IMR-90 (cell line): ENCODE measurements at regions not wholly inside any gene's neighbourhood (a gene's known extent, or its start where the extent isn't known, plus 50 kb on each side); places are given as distances from the start of the nearest gene placed in this dataset.

Experiments
- ATAC-seq: fragments of 200-7000 bp; cut with Tn5 transposase; 2 replicates; pipeline ENCODE4 v1.9.1; 2020; ENCODE audit warnings: low read depth, mild to moderate bottlenecking, moderate library complexity
- BruUV-seq: library from RNA; stranded (reverse); fragments of 400-500 nt; replicated peaks from 2 replicates; lab custom pipeline; 2021; lab: Mats Ljungman, UMichigan
- CTCF ChIA-PET: fragments of 300-600 bp; formaldehyde crosslinking; extraction: SDS; loops from one replicate; lab custom pipeline; 2021; ENCODE audit warnings: antibody characterized with exemption; lab: Yijun Ruan, JAX
- POLR2A ChIA-PET: fragments of 300-600 bp; sonication (Branson Sonifier 250); formaldehyde crosslinking; loops from one replicate; lab custom pipeline; 2022; ENCODE audit warnings: antibody characterized with exemption; ENCODE audit not compliant: unreplicated experiment; lab: Charles Lee
- DNase-seq: peaks from one replicate; pipeline ENCODE4 v3.0.0; 2013
- H2AFZ ChIP-seq: replicated peaks from 2 replicates; pipeline ENCODE3; 2013; ENCODE audit warnings: low read length, mild to moderate bottlenecking; ENCODE audit not compliant: poor library complexity
- H2AK5ac ChIP-seq: 2 replicates; pipeline ENCODE4 v1.6.1; 2013; ENCODE audit warnings: low read depth, low read length, inconsistent platforms
- H2AK9ac ChIP-seq: replicated peaks from 2 replicates; pipeline ENCODE3; 2013; ENCODE audit warnings: mild to moderate bottlenecking, low read depth, low read length, moderate library complexity; ENCODE audit not compliant: poor library complexity
- H2BK120ac ChIP-seq: 2 replicates; pipeline ENCODE4 v1.6.1; 2013; ENCODE audit warnings: low read depth, low read length, inconsistent platforms
- H2BK15ac ChIP-seq: 3 replicates; pipeline ENCODE4 v1.6.1; 2013; ENCODE audit warnings: low read depth, low read length, inconsistent platforms
- H2BK20ac ChIP-seq: 2 replicates; pipeline ENCODE4 v1.6.1; 2013; ENCODE audit warnings: low read depth, mild to moderate bottlenecking, inconsistent platforms, low read length, moderate library complexity
- H2BK5ac ChIP-seq: 2 replicates; pipeline ENCODE4 v1.6.1; 2013; ENCODE audit warnings: mild to moderate bottlenecking, low read depth, low read length, inconsistent platforms; ENCODE audit not compliant: poor library complexity, severe bottlenecking
- H3K14ac ChIP-seq: replicated peaks from 2 replicates; pipeline ENCODE4 v1.6.1; 2013; ENCODE audit warnings: low read depth, low read length, inconsistent platforms
- H3K18ac ChIP-seq: 2 replicates; pipeline ENCODE4 v1.6.1; 2013; ENCODE audit warnings: low read depth, low read length, control low read depth
- H3K23ac ChIP-seq: 2 replicates; pipeline ENCODE4 v1.6.1; 2013; ENCODE audit warnings: low read depth, low read length, inconsistent platforms
- H3K27ac ChIP-seq: 2 replicates; pipeline ENCODE4 v1.5.1; 2013; ENCODE audit warnings: mild to moderate bottlenecking, control low read depth, low read length; ENCODE audit not compliant: insufficient read depth
- H3K27me3 ChIP-seq: 2 replicates; pipeline ENCODE4 v1.6.1; 2013; ENCODE audit warnings: low read length; ENCODE audit not compliant: control insufficient read depth, insufficient read depth
- H3K36me3 ChIP-seq: 2 replicates; pipeline ENCODE4 v1.6.1; 2013; ENCODE audit warnings: low read length, mixed read lengths; ENCODE audit not compliant: control insufficient read depth, insufficient read depth
- H3K4ac ChIP-seq: 2 replicates; pipeline ENCODE4 v1.6.1; 2013; ENCODE audit warnings: low read depth, low read length, inconsistent platforms
- H3K4me1 ChIP-seq: 2 replicates; pipeline ENCODE4 v1.6.1; 2013; ENCODE audit warnings: low read length, mixed read lengths; ENCODE audit not compliant: control insufficient read depth, insufficient read depth
- H3K4me2 ChIP-seq: 2 replicates; pipeline ENCODE4 v1.6.1; 2013; ENCODE audit warnings: low read depth, mild to moderate bottlenecking, control low read depth, low read length, moderate library complexity
- H3K4me3 ChIP-seq: 2 replicates; pipeline ENCODE4 v1.5.1; 2013; ENCODE audit warnings: low read depth, mild to moderate bottlenecking, control low read depth, low read length, moderate library complexity; ENCODE audit not compliant: insufficient read depth
- H3K56ac ChIP-seq: 2 replicates; pipeline ENCODE4 v1.6.1; 2013; ENCODE audit warnings: low read length, inconsistent platforms; ENCODE audit not compliant: insufficient read depth; ENCODE audit errors: extremely low read depth
- H3K79me1 ChIP-seq, 2 experiments: 2 replicates each; pipeline ENCODE4 v1.6.1; 2013; ENCODE audit warnings: low read length in 2 of 2, inconsistent platforms in 1 of 2, low read depth in 1 of 2
- H3K9ac ChIP-seq: 2 replicates; pipeline ENCODE4 v1.6.1; 2013; ENCODE audit warnings: low read depth, low read length, control low read depth
- H3K9me1 ChIP-seq: 2 replicates; pipeline ENCODE4 v1.6.1; 2013; ENCODE audit warnings: low read length, inconsistent platforms; ENCODE audit not compliant: insufficient read depth
- H3K9me3 ChIP-seq: 2 replicates; pipeline ENCODE4 v1.6.1; 2013; ENCODE audit warnings: low read length; ENCODE audit not compliant: control insufficient read depth, insufficient read depth
- H4K20me1 ChIP-seq: 2 replicates; pipeline ENCODE4 v1.6.1; 2013; ENCODE audit warnings: low read length, inconsistent platforms; ENCODE audit not compliant: insufficient read depth
- H4K5ac ChIP-seq: 2 replicates; pipeline ENCODE4 v1.6.1; 2013; ENCODE audit warnings: mild to moderate bottlenecking, low read depth, low read length, control low read depth
- H4K8ac ChIP-seq, 2 experiments: 2 replicates each; pipeline ENCODE4 v1.6.1; 2013; ENCODE audit warnings: low read depth in 2 of 2, low read length in 2 of 2, control low read depth in 1 of 2, inconsistent platforms in 1 of 2
- H4K91ac ChIP-seq: 2 replicates; pipeline ENCODE4 v1.6.1; 2013; ENCODE audit warnings: low read depth, low read length, inconsistent platforms; ENCODE audit not compliant: insufficient read depth
- CEBPB ChIP-seq: IDR thresholded peaks from 2 replicates; pipeline ENCODE4 v1.6.1; 2012; ENCODE audit warnings: low read depth, low read length, improper control_type of control experiment
- CHD1 ChIP-seq: IDR thresholded peaks from 2 replicates; pipeline ENCODE4 v1.6.1; 2012; ENCODE audit warnings: low read depth, low read length, improper control_type of control experiment
- FOS ChIP-seq: fragments of 150-350 bp; IDR thresholded peaks from 2 replicates; pipeline ENCODE4 v1.6.1; 2016; ENCODE audit warnings: low read depth, low read length
- MAFK ChIP-seq: IDR thresholded peaks from 2 replicates; pipeline ENCODE4 v1.6.1; 2012; ENCODE audit warnings: low read depth, low read length, improper control_type of control experiment
- MAZ ChIP-seq: IDR thresholded peaks from 2 replicates; pipeline ENCODE4 v1.6.1; 2012; ENCODE audit warnings: low read depth, mild to moderate bottlenecking, low read length, improper control_type of control experiment, moderate library complexity, borderline replicate concordance
- MXI1 ChIP-seq: IDR thresholded peaks from 2 replicates; pipeline ENCODE4 v1.6.1; 2012; ENCODE audit warnings: low read depth, mild to moderate bottlenecking, low read length, moderate library complexity, borderline replicate concordance
- NFE2L2 ChIP-seq: fragments of 150-350 bp; IDR thresholded peaks from 2 replicates; pipeline ENCODE4 v1.6.1; 2016; ENCODE audit warnings: low read depth, mild to moderate bottlenecking, low read length
- POLR2A ChIP-seq: IDR thresholded peaks from 2 replicates; pipeline ENCODE4 v1.6.1; 2012; ENCODE audit warnings: mild to moderate bottlenecking, low read depth, low read length
- RAD21 ChIP-seq: IDR thresholded peaks from 2 replicates; pipeline ENCODE4 v1.6.1; 2012; ENCODE audit warnings: low read length, improper control_type of control experiment
- RFX5 ChIP-seq: IDR thresholded peaks from 2 replicates; pipeline ENCODE4 v1.8.0; 2012; ENCODE audit warnings: low read depth, mild to moderate bottlenecking, low read length, moderate library complexity
- SMC3 ChIP-seq: fragments of 150-350 bp; IDR thresholded peaks from 2 replicates; pipeline ENCODE4 v1.6.1; 2016; ENCODE audit warnings: low read depth, mild to moderate bottlenecking, antibody characterized with exemption, low read length, moderate library complexity
- USF2 ChIP-seq: fragments of 150-350 bp; IDR thresholded peaks from 2 replicates; pipeline ENCODE4 v1.6.1; 2017; ENCODE audit warnings: mild to moderate bottlenecking, antibody characterized with exemption, low read length, low read depth
- WGBS, 2 experiments: methylation state at CpG; one replicate each; pipeline versions ENCODE4 v1.1.5 to v1.1.7; 2013; ENCODE audit warnings: missing lambda C conversion rate in 2 of 2; ENCODE audit not compliant: insufficient read length in 1 of 2; ENCODE audit errors: extremely low coverage in 2 of 2; 5-methylcytosine and 5-hydroxymethylcytosine counted together
- dilution Hi-C: fragments of 300-500 bp; cut with HindIII; formaldehyde crosslinking; loops from one replicate; pipeline ENCODE4 v1.14.3; 2018; ENCODE audit warnings: low sequenced_read_pairs; ENCODE audit not compliant: unreplicated experiment
- in situ Hi-C: fragments of 300-500 bp; cut with MboI; formaldehyde crosslinking; loops from 3 replicates; pipeline ENCODE4 v1.14.3; 2019; ENCODE audit warnings: low sequenced_read_pairs, inconsistent platforms, mixed read lengths
- intact Hi-C: fragments of 100-400 bp; cut with micrococcal nuclease; formaldehyde crosslinking; loops from 2 replicates; pipeline ENCODE4 v1.10.0; 2022
- TF ChIP-seq, protein P1 (sequence below): conservative IDR thresholded peaks from 2 replicates; pipeline ENCODE4 v1.5.1; 2012; ENCODE audit warnings: mild to moderate bottlenecking, low read depth, low read length, improper control_type of control experiment

DNA sequence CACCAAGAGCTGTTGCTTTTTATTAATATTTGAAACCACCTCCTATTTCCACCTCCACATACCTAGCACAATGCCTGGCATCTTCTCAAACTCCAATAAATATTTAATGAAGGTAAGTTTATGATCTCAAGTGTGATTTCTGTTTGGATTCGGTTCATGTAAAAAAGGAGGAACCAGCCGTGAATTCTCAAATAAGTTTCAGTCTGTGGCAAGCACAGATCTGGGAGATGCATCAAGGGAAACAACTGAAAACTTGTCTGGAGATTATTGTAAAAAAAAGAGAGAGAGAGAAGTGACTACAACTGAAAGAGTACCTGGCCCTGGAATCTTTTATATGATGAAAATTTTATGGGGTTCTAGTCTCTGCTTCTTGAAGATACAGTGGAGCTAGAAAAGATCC is 52.8 kb upstream of the PNRC1 start:
- Histone ChIP-seq H3K56ac (no peak overlapping the region), H3K27ac (no peak overlapping the region), H3K27me3 (peaks cover 2% of the 10 kb centered on the region), H3K18ac (no peak overlapping the region), H4K8ac (no peak overlapping the region), H4K20me1 (no peaks in the 10 kb centered on the region), H3K36me3 (no peaks in the 10 kb centered on the region), H3K9me3 (no peaks in the 10 kb centered on the region), H3K4me2 (no peak overlapping the region), H3K4me1 (no peaks in the 10 kb centered on the region), H2BK120ac (no peak overlapping the region), H3K4ac (no peak overlapping the region), H2BK15ac (no peak overlapping the region), H2BK5ac (no peak overlapping the region), H2AK9ac (no peak overlapping the region), H4K5ac (no peak overlapping the region), H3K14ac (no peak overlapping the region), H2AFZ (no peak overlapping the region), H3K9ac (no peak overlapping the region), H3K79me1 (no peaks in the 10 kb centered on the region), H3K23ac (no peak overlapping the region), H3K9me1 (no peaks in the 10 kb centered on the region), H3K4me3 (no peak overlapping the region), H4K91ac (no peak overlapping the region), H2BK20ac (no peak overlapping the region), H2AK5ac (no peak overlapping the region)
- ChIA-PET CTCF (no interaction called here), POLR2A (no interaction called here)
- DNase-seq (no peak), ATAC-seq (no peak)
- dilution Hi-C loops = no loop called here
- no TSS peak for BruUV-seq
- TF ChIP-seq SMC3 (no peak), POLR2A (no peak), NFE2L2 (no peak), CEBPB (no peak), MAFK (no peak), RAD21 (no peak), MXI1 (no peak), USF2 (no peak), MAZ (no peak), FOS (no peak), RFX5 (no peak), CHD1 (no peak)
- TF ChIP-seq, protein P1, sequence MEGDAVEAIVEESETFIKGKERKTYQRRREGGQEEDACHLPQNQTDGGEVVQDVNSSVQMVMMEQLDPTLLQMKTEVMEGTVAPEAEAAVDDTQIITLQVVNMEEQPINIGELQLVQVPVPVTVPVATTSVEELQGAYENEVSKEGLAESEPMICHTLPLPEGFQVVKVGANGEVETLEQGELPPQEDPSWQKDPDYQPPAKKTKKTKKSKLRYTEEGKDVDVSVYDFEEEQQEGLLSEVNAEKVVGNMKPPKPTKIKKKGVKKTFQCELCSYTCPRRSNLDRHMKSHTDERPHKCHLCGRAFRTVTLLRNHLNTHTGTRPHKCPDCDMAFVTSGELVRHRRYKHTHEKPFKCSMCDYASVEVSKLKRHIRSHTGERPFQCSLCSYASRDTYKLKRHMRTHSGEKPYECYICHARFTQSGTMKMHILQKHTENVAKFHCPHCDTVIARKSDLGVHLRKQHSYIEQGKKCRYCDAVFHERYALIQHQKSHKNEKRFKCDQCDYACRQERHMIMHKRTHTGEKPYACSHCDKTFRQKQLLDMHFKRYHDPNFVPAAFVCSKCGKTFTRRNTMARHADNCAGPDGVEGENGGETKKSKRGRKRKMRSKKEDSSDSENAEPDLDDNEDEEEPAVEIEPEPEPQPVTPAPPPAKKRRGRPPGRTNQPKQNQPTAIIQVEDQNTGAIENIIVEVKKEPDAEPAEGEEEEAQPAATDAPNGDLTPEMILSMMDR = no peak
- 80% methylated on average over 1 of the region's 2 CpGs; no CpG with 5 or more reads in 1 of the 2 experiments for WGBS, 2 experiments
- in situ Hi-C loops = no loop called here
- intact Hi-C loops = no loop called here
